ENCODE measurements at regions not wholly inside any gene's neighbourhood (a gene's known extent, or its start where the extent isn't known, plus 50 kb on each side); places are given as distances from the start of the nearest gene placed in this dataset.

DNA sequence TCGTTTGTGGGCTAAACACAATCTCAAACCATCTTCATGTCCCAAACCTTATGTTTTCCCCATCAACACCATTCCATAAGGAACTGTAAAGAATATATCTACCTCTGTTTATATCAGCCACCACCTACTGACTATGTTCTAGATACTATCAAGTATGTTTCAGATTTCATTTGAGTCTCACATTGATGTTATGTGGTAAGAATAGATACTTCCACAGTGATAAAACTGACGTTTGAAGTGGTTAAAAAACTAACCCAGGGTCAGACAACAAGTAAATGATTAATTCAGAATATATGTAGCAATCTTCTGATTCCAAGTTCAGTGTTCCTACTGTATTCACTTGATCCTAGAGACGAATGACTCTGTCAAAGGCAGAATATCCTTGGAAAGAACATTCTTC is 156.8 kb upstream of the RASGEF1B start:
- Histone ChIP-seq H3K4me2 (ENCODE audit: control insufficient read depth, extremely low read depth, insufficient read depth, low read depth, low read length) (no peak overlapping the region), H4K20me1 (ENCODE audit: control insufficient read depth, extremely low read depth, insufficient read depth, low read length) (no peaks in the 10 kb centered on the region), H2AFZ (ENCODE audit: control insufficient read depth, low read length) (no peak overlapping the region), H3K9ac (ENCODE audit: control insufficient read depth, extremely low read depth, insufficient read depth, low read length) (no peak overlapping the region), H3K9me1 (ENCODE audit: control insufficient read depth, extremely low read depth, insufficient read depth, low read length) (no peaks in the 10 kb centered on the region), H3K4me1 (ENCODE audit: control insufficient read depth, extremely low read depth, insufficient read depth, low read length) (peaks cover 16% of the 10 kb centered on the region), H3K9me3 (ENCODE audit: control insufficient read depth, low read depth, low read length) (no peaks in the 10 kb centered on the region), H3K36me3 (ENCODE audit: control insufficient read depth in 2 of 2, extremely low read depth in 1 of 2, insufficient read depth in 2 of 2, low read length in 2 of 2) (no peaks in the 10 kb centered on the region), H3K79me2 (ENCODE audit: control insufficient read depth, insufficient read depth, low read length) (no peaks in the 10 kb centered on the region), H3K27ac (ENCODE audit: control insufficient read depth, insufficient read depth, low read length) (no peak overlapping the region), H3K4me3 (ENCODE audit: control insufficient read depth in 2 of 3, extremely low read depth in 1 of 3, insufficient read depth in 2 of 3, low read depth in 1 of 3, low read length in 3 of 3) (no peak overlapping the region), H3K27me3 (ENCODE audit: control insufficient read depth, extremely low read depth, insufficient read depth, low read length) (no peaks in the 10 kb centered on the region)
- DNase-seq (ENCODE audit: low read depth, low spot score) (no peak), FAIRE-seq (no peak)
- TF ChIP-seq EZH2 (IDR thresholded peaks at IDR 0.05; ENCODE audit: low read length), result no peak
- dilution Hi-C loops (cut with MboI; ENCODE audit: extremely low pct_ligation_motif_present, low sequenced_read_pairs), result no loop called here

DNA sequence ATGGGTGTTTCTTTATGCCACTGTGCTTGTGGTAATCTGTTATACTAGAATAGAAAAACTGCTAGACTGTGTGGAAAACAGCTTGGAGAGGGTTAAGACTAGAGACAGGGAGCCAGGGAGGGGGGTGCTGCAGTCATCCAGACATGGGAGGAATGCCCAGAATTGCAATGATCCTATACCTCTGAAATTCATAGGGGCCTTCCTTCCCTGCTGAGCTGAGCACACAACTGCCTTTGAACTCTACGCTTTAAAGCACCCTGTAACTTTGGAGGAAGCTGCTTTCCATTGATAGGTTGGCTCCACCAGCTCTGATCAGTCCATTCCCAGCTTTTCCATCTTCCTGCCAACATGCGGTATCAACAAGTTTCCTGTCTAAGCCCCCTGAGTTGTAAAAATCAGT is 155.9 kb upstream of the RASGEF1B start:
- Histone ChIP-seq H3K9me3 (ENCODE audit: control insufficient read depth, low read depth, low read length) (no peaks in the 10 kb centered on the region), H3K27ac (ENCODE audit: control insufficient read depth, insufficient read depth, low read length) (no peak overlapping the region), H3K79me2 (ENCODE audit: control insufficient read depth, insufficient read depth, low read length) (no peaks in the 10 kb centered on the region), H3K36me3 (ENCODE audit: control insufficient read depth in 2 of 2, extremely low read depth in 1 of 2, insufficient read depth in 2 of 2, low read length in 2 of 2) (no peaks in the 10 kb centered on the region), H2AFZ (ENCODE audit: control insufficient read depth, low read length) (no peak overlapping the region), H3K27me3 (ENCODE audit: control insufficient read depth, extremely low read depth, insufficient read depth, low read length) (no peaks in the 10 kb centered on the region), H3K4me3 (ENCODE audit: control insufficient read depth in 2 of 3, extremely low read depth in 1 of 3, insufficient read depth in 2 of 3, low read depth in 1 of 3, low read length in 3 of 3) (no peak overlapping the region), H3K4me1 (ENCODE audit: control insufficient read depth, extremely low read depth, insufficient read depth, low read length) (peaks cover 11% of the 10 kb centered on the region), H3K9ac (ENCODE audit: control insufficient read depth, extremely low read depth, insufficient read depth, low read length) (no peak overlapping the region), H3K4me2 (ENCODE audit: control insufficient read depth, extremely low read depth, insufficient read depth, low read depth, low read length) (no peak overlapping the region), H4K20me1 (ENCODE audit: control insufficient read depth, extremely low read depth, insufficient read depth, low read length) (no peaks in the 10 kb centered on the region), H3K9me1 (ENCODE audit: control insufficient read depth, extremely low read depth, insufficient read depth, low read length) (no peaks in the 10 kb centered on the region)
- no peak for DNase-seq (ENCODE audit: low read depth, low spot score)
- dilution Hi-C loops (cut with MboI; ENCODE audit: extremely low pct_ligation_motif_present, low sequenced_read_pairs), result no loop called here
- TF ChIP-seq, protein P1, sequence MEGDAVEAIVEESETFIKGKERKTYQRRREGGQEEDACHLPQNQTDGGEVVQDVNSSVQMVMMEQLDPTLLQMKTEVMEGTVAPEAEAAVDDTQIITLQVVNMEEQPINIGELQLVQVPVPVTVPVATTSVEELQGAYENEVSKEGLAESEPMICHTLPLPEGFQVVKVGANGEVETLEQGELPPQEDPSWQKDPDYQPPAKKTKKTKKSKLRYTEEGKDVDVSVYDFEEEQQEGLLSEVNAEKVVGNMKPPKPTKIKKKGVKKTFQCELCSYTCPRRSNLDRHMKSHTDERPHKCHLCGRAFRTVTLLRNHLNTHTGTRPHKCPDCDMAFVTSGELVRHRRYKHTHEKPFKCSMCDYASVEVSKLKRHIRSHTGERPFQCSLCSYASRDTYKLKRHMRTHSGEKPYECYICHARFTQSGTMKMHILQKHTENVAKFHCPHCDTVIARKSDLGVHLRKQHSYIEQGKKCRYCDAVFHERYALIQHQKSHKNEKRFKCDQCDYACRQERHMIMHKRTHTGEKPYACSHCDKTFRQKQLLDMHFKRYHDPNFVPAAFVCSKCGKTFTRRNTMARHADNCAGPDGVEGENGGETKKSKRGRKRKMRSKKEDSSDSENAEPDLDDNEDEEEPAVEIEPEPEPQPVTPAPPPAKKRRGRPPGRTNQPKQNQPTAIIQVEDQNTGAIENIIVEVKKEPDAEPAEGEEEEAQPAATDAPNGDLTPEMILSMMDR (optimal IDR thresholded peaks at IDR 0.05 in 1 of 3, IDR thresholded peaks at IDR 0.05 in 1 of 3, conservative IDR thresholded peaks at IDR 0.05 in 1 of 3; ENCODE audit: extremely low read depth in 1 of 3, insufficient read depth in 2 of 3, low read length in 3 of 3), result no peak
- TF ChIP-seq EZH2 (IDR thresholded peaks at IDR 0.05; ENCODE audit: low read length), result no peak
- FAIRE-seq, result no peak

DNA sequence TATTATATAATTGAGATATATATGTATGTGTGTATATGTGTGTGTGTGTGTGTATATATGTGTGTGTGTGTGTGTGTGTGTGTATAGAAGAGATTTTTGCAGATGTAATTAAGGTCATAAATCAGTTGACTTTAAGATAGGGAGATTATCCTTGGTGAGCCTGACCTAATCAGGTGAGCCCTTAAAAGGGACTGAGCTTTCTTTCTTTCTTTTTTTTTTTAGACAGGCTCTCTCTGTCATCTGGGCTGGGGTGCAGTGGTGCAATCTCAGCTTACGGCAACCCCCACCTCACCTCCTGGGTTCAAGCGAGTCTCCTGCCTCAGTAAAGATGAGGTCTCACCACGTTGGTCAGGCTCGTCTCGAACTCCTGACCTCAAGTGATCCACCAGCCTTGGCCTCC is 155.1 kb upstream of the RASGEF1B start:
- Histone ChIP-seq H3K4me1 (ENCODE audit: control insufficient read depth, extremely low read depth, insufficient read depth, low read length) (peaks cover 7% of the 10 kb centered on the region), H3K4me3 (ENCODE audit: control insufficient read depth in 2 of 3, extremely low read depth in 1 of 3, insufficient read depth in 2 of 3, low read depth in 1 of 3, low read length in 3 of 3) (no peak overlapping the region), H4K20me1 (ENCODE audit: control insufficient read depth, extremely low read depth, insufficient read depth, low read length) (no peaks in the 10 kb centered on the region), H3K36me3 (ENCODE audit: control insufficient read depth in 2 of 2, extremely low read depth in 1 of 2, insufficient read depth in 2 of 2, low read length in 2 of 2) (no peaks in the 10 kb centered on the region), H2AFZ (ENCODE audit: control insufficient read depth, low read length) (no peak overlapping the region), H3K9me1 (ENCODE audit: control insufficient read depth, extremely low read depth, insufficient read depth, low read length) (no peaks in the 10 kb centered on the region), H3K27ac (ENCODE audit: control insufficient read depth, insufficient read depth, low read length) (no peak overlapping the region), H3K9me3 (ENCODE audit: control insufficient read depth, low read depth, low read length) (no peaks in the 10 kb centered on the region), H3K79me2 (ENCODE audit: control insufficient read depth, insufficient read depth, low read length) (no peaks in the 10 kb centered on the region), H3K27me3 (ENCODE audit: control insufficient read depth, extremely low read depth, insufficient read depth, low read length) (no peaks in the 10 kb centered on the region), H3K4me2 (ENCODE audit: control insufficient read depth, extremely low read depth, insufficient read depth, low read depth, low read length) (no peak overlapping the region), H3K9ac (ENCODE audit: control insufficient read depth, extremely low read depth, insufficient read depth, low read length) (no peak overlapping the region)
- DNase-seq (ENCODE audit: low read depth, low spot score), result no peak
- dilution Hi-C loops (cut with MboI; ENCODE audit: extremely low pct_ligation_motif_present, low sequenced_read_pairs), result no loop called here
- TF ChIP-seq EZH2 (IDR thresholded peaks at IDR 0.05; ENCODE audit: low read length), result no peak
- TF ChIP-seq, protein P1 (optimal IDR thresholded peaks at IDR 0.05 in 1 of 3, IDR thresholded peaks at IDR 0.05 in 1 of 3, conservative IDR thresholded peaks at IDR 0.05 in 1 of 3; ENCODE audit: extremely low read depth in 1 of 3, insufficient read depth in 2 of 3, low read length in 3 of 3), result no peak
- FAIRE-seq, result no peak

All from keratinocyte (primary cell).